ENCODE measurements at regions not wholly inside any gene's neighbourhood (a gene's known extent, or its start where the extent isn't known, plus 50 kb on each side); places are given as distances from the start of the nearest gene placed in this dataset.

DNA sequence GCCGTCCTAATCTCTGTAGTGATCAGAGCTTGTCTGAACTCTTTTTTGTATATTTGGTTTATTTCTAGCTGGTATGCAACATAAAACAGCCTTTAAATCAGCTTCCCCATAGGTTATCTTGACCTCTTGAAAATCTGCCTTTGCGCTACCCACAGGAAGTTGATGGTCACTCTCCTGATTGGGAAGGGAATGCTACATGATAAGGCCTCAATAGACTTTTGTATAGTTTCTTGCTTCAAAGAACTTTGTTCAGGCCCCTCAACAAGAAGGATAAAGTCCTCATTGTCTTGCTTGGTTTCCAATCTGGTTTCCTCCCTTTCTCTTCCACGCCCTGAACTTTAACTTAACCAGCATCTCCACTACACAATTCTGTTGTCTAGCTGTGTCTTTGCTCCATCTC lies 95.4 kb upstream of the TENT5A start:
- Histone ChIP-seq H2AK5ac (ENCODE audit: insufficient read length, low read length) (no peak overlapping the region), H2BK12ac (ENCODE audit: insufficient read length, low read depth, low read length) (no peak overlapping the region), H4K8ac (replicated peaks; ENCODE audit: insufficient read length, low read depth, low read length) (no peak overlapping the region), H3K79me2 (ENCODE audit: insufficient read depth, low read length) (no peaks in the 10 kb centered on the region), H4K91ac (ENCODE audit: insufficient read length, low read depth, low read length) (no peak overlapping the region), H2BK120ac (ENCODE audit: low read depth, low read length, poor library complexity, severe bottlenecking) (no peak overlapping the region), H3K27ac (ENCODE audit: insufficient read length, low read depth, low read length) (no peak overlapping the region), H3K27me3 (ENCODE audit: insufficient read depth, low read length) (no peaks in the 10 kb centered on the region), H3K9ac (ENCODE audit: extremely low read depth, insufficient read length, low read length) (no peak overlapping the region), H3K23ac (ENCODE audit: insufficient read length, low read depth, low read length) (no peak overlapping the region), H3K18ac (ENCODE audit: insufficient read length, low read depth, low read length) (no peak overlapping the region), H3K4me2 (ENCODE audit: insufficient read depth, insufficient read length, low read length) (no peak overlapping the region), H3K56ac (ENCODE audit: insufficient read length, low read depth, low read length) (no peak overlapping the region), H3K4ac (ENCODE audit: low read depth, low read length) (no peak overlapping the region), H2BK15ac (ENCODE audit: low read depth, low read length) (no peak overlapping the region), H4K5ac (ENCODE audit: insufficient read length, low read depth, low read length) (no peak overlapping the region), H3K14ac (ENCODE audit: insufficient read depth, low read length) (no peak overlapping the region), H3K9me3 (ENCODE audit: control insufficient read depth, low read depth, low read length) (no peaks in the 10 kb centered on the region), H3K4me1 (ENCODE audit: insufficient read depth, low read length) (no peaks in the 10 kb centered on the region), H2AFZ (ENCODE audit: low read length) (no peak overlapping the region), H2BK20ac (ENCODE audit: low read depth, low read length, poor library complexity, severe bottlenecking) (no peak overlapping the region), H3K79me1 (ENCODE audit: insufficient read depth, low read depth, low read length, poor library complexity, severe bottlenecking) (no peaks in the 10 kb centered on the region), H3K23me2 (ENCODE audit: insufficient read length, low read depth, low read length, poor library complexity, severe bottlenecking) (no peaks in the 10 kb centered on the region), H4K20me1 (ENCODE audit: control insufficient read depth, insufficient read depth, insufficient read length) (no peaks in the 10 kb centered on the region), H2BK5ac (ENCODE audit: insufficient read length, low read length) (no peak overlapping the region), H3T11ph (ENCODE audit: low read length) (no peak overlapping the region)
- WGBS (ENCODE audit: extremely low coverage, insufficient read length, low lambda C conversion rate), result no CpG with 5 or more reads among the region's 3 CpGs
- Mint-ChIP-seq H3K4me3 (no peak overlapping the region), H3K9me3 (no peaks in the 10 kb centered on the region), H3K4me1 (no peaks in the 10 kb centered on the region), H3K27ac (no peak overlapping the region; a peak in 1 of 7 replicates), H3K27me3 (ENCODE audit: low read depth) (no peaks in the 10 kb centered on the region), H3K36me3 (ENCODE audit: insufficient read depth in 1 of 3, low read depth in 3 of 3) (no peaks in the 10 kb centered on the region; a peak in 1 of 7 replicates)
- no peak for DNase-seq
- TF ChIP-seq, protein P1, sequence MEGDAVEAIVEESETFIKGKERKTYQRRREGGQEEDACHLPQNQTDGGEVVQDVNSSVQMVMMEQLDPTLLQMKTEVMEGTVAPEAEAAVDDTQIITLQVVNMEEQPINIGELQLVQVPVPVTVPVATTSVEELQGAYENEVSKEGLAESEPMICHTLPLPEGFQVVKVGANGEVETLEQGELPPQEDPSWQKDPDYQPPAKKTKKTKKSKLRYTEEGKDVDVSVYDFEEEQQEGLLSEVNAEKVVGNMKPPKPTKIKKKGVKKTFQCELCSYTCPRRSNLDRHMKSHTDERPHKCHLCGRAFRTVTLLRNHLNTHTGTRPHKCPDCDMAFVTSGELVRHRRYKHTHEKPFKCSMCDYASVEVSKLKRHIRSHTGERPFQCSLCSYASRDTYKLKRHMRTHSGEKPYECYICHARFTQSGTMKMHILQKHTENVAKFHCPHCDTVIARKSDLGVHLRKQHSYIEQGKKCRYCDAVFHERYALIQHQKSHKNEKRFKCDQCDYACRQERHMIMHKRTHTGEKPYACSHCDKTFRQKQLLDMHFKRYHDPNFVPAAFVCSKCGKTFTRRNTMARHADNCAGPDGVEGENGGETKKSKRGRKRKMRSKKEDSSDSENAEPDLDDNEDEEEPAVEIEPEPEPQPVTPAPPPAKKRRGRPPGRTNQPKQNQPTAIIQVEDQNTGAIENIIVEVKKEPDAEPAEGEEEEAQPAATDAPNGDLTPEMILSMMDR (conservative IDR thresholded peaks at IDR 0.05), result no peak

All from H9 (cell line).